LNCAP (cell line): ENCODE measurements at regions not wholly inside any gene's neighbourhood (a gene's known extent, or its start where the extent isn't known, plus 50 kb on each side); places are given as distances from the start of the nearest gene placed in this dataset.

ENCODE experiments used
- CTCF ChIP-seq: fragments of 450-650 bp; IDR thresholded peaks from 2 replicates; pipeline ENCODE4 v1.5.1; 2017; ENCODE audit warnings: mild to moderate bottlenecking

- no peak for TF ChIP-seq CTCF
Measured at GRCh38 chr21:8988696-8989095, 1532.7 kb upstream of the TPTE start.

DNA sequence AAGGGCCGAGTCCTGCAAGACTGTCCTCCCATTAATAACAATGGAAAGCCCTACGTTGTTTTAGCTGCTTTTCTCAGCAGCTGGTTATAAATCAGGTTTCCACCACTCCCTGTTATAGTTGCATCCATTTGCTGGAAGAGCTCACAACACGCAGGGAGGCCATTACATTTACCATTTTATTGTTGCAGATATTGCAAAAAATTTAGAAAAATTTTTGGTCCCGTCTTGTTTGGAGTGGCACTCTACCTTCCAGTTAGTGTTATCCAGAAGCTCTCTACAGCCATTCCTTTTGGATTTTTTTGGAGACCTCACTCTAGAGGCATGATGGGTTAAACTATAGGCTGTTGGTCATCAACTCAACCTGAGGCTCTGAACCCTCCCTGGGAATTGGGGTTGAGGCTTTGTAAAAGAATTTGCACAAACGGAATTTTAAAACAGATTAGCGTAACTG, 1532.1 kb upstream of the TPTE start:
- no peak for TF ChIP-seq CTCF

GRCh38 chr21:8989721-8990325, 1531.6 kb upstream of the TPTE start:
- TF ChIP-seq CTCF = no peak

GRCh38 chr21:8990326-8991087, 1530.9 kb upstream of the TPTE start:
- no peak for TF ChIP-seq CTCF

GRCh38 chr21:8991088-8991907, 1530.1 kb upstream of the TPTE start:
- TF ChIP-seq CTCF = no peak

DNA sequence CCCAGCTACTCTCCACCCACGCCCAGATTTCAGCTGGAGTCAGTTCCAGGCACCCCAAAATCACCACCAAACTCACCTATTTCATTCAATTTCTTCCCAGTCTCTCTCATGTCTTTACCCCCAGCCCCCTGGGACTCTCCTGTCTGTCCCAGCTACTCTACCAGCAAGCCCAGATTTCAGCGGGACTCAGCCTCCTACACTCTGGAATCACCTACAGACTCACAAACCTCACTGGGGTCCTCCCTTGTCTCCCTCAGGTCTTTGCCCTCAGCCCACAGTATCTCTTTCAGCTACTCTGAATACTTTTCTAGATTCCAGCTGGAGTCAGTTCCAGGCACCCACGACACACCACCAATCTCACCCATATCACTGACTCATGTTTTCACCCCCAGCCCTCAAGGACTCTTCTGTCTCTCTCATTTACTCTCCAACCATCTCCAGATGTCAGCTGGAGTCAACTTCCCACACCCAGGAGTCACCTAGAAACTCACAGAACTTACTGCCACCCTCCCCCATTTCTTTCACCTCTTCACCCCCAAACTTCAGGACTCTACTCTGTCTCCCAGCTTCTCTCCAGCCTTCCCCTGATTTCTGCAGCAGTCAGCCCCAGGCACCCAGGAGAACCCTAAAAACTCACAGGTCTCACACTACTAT, 1529.3 kb upstream of the TPTE start:
- no peak for TF ChIP-seq CTCF

DNA sequence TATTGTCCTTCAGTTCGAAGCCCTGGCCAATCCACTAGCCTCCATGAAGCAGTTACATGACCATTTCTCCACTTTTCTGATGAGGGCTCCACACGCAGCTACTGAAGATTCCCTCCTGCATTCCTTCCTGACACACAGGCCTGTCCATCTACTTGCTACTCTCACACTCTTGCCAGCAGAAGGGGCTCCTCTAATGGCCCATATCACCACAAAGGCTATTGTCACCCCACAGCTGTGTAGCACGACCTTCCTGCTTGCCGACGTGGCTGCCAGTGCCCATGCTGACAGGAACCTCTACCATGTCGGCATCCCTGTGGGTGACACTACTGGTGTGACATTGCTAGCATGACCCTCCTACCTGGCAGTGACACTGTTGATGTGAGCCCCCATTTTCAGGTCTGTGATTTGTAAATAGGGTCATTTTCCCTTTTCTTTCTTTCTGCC, 1528.6 kb upstream of the TPTE start:
- TF ChIP-seq CTCF = no peak
